HG02981 (cell line): ENCODE measurements at regions not wholly inside any gene's neighbourhood (a gene's known extent, or its start where the extent isn't known, plus 50 kb on each side); places are given as distances from the start of the nearest gene placed in this dataset.

Experiments
- ATAC-seq: cut with Tn5 transposase; IDR thresholded peaks from one replicate; pipeline ENCODE4 v1.9.1; 2021; ENCODE audit warnings: mild to moderate bottlenecking, moderate library complexity; ENCODE audit not compliant: unreplicated experiment

GRCh38 chr21:28663754-28664153 is 328.9 kb downstream of the LTN1 start:
- ATAC-seq, result no peak

- no peak for ATAC-seq
These were observed 329.5 kb downstream of the LTN1 start for GRCh38 chr21:28663111-28663693.

- ATAC-seq, result no peak
These were observed 335.1 kb downstream of the LTN1 start for GRCh38 chr21:28657566-28657965.

DNA sequence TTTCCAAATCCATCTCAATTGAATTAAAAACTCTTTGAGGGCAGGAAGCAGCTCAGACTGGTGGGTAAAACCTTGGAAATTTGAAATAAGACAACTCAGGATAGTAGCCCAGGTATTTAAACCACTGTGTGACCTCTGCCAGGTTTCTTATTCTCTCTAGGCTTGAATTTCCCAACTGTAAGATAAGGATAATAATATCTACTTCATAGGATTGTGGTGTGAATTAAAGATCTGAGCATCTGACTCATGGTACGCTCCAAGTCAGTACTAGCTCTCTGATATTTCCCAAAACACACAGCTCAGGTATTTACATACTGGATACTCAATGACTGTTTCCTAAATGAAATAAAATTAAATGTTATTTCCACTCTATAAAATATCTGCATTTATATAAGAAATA is 337.2 kb downstream of the LTN1 start:
- no peak for ATAC-seq

- ATAC-seq, result no peak
These were observed 338.3 kb downstream of the LTN1 start for GRCh38 chr21:28654406-28654805.

- no peak for ATAC-seq
These were observed 347.9 kb downstream of the LTN1 start for GRCh38 chr21:28644762-28645161.

DNA sequence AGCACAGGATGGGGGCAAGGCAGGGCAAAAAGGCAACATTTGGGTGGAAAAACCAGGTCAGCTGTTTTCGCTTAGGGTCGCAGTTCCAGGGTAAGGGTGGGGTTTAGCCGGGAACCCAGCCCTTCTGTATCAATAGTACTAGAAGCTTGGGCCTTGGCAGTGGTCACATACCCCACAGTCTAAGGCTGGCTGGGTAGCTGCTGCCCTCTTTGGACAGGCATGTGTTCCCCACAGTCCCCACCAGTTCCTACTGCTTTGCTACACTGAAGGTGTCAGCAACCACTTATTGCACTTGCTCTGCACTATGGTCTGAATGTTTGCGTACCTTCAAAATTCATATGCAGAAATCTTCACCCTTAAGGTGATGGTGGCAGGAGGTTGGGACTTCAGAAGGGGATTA is 349.8 kb downstream of the LTN1 start:
- no peak for ATAC-seq

- ATAC-seq, result no peak
These were observed 350.9 kb downstream of the LTN1 start for GRCh38 chr21:28641731-28642130.

DNA sequence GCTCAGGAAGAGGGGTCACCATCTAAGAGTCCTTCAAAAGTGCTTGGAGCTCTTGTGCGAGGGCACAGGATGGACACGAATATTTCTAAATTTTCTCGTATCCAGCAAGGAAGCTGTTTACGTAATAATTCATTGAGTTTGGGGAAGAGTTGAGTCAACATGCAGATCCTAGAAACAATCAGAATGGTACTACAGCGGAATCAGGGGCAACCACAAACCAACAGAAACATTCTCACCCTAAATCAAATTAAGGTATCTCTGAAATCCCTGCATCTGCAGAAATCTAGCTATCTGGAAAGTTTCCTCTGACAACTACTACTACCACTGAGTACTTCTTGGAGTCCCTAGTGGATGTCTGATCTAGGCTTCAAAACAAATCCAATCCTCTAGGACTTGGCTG is 352.4 kb downstream of the LTN1 start:
- ATAC-seq, result no peak

DNA sequence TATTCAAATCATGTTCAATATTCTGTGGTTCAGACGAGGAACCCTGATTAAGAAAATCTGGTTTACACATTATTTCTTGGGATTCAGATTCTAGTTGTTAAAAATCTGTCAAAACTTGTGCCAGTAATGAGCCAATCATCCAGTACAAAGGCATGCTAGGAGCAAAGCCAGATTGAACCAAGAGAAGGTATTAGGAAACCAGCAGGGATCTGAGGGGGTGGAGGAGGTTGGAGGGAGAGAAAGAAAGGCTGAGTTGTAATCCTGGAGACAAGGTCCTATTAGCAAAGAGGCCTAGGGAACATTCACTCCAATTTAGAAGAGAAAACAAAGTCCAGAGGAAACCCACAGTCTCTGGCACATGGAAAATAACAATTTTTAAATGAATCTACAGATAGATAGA is 352.9 kb downstream of the LTN1 start:
- no peak for ATAC-seq

GRCh38 chr21:28636752-28637691 is 355.7 kb downstream of the LTN1 start:
- ATAC-seq, result no peak

DNA sequence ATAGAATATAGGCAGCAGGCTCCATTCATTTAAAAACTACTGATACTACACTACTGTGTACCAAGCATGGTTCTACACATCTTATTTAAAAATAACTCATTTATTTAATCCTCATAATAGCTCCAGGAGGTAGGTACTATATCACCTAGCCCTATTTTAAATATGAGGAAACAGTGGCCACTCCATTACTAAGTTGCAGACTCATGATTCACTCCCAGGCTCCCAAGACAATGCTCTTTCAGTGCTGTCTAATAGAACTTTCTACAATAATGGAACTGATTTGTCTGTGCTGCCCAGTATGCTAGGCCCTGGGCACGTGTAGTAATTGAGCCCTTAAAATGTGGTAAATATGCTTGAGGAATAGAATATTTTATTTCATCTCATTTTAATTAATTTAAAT is 357.1 kb downstream of the LTN1 start:
- no peak for ATAC-seq

- no peak for ATAC-seq
These were observed 358.7 kb downstream of the LTN1 start for GRCh38 chr21:28633839-28634555.

DNA sequence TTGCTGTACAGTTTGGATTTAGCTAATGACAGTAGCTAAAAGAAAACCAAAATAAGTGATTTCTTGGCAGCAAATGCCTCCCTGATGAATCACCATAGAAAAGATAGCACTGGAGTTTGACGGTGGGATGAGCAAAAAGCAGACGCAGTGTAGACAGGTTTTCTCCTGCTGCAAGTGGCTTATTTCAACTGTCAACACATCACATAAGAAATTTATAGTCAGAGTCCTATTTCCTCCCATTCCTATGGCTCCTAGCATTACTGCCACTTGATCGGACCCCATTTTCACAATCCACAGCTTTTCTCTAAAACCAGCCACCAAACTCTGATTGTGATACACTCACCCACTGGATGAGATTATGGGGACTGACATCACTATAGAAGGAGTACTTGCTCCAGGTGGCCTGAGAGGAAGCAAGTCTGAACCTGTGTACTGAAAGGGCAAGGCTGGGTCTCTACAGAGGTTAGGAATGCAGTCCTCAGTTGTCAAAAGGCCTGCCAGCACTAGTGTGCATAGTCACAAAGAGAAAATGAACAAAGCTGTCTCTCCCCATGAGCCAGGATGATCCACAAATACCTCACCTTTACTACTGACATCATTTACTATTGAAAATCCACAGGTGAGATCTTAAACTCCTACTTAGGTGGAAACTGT is 359.8 kb downstream of the LTN1 start:
- no peak for ATAC-seq

- no peak for ATAC-seq
These were observed 365.0 kb downstream of the LTN1 start for GRCh38 chr21:28627691-28628090.

- no peak for ATAC-seq
These were observed 365.4 kb downstream of the LTN1 start for GRCh38 chr21:28627261-28627660.

DNA sequence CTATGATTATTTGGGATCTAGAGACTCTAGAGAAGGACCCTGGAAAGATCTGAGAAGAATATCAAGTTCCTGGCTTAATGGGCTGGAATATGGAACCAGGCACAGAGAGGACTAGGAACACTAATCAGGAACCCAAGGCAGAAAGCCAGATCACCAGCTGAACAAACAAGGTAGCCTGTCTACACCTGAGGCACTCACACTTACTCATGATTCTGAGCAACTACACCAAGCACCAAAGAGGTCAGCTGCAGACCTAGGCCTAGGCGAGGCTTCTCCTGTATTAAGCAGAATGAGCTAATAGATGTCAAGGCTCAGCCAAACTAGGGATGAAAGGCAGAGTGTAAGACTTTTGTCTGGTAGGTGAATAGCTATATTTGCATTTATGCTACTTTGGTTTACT is 368.1 kb downstream of the LTN1 start:
- ATAC-seq, result no peak

DNA sequence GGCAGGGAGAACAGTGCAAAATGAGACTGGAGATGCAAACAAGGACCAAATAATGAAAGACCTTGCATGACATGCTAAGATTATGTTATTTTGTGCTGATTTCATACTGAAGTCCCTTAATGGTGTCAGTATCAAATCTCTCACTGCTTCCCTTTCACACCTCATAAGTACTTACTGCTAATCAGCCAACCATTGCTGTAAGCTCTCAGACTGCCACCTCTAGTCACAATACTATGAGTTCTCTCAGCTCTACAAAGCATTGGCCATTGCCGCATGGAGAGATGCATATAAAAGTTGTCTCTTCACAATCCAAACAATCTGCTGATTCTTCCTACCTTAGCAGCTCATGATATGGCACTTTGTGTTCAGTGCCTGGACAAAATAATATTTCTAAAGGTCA is 375.4 kb downstream of the LTN1 start:
- no peak for ATAC-seq

GRCh38 chr21:28615276-28615675 is 377.4 kb downstream of the LTN1 start:
- ATAC-seq, result no peak

DNA sequence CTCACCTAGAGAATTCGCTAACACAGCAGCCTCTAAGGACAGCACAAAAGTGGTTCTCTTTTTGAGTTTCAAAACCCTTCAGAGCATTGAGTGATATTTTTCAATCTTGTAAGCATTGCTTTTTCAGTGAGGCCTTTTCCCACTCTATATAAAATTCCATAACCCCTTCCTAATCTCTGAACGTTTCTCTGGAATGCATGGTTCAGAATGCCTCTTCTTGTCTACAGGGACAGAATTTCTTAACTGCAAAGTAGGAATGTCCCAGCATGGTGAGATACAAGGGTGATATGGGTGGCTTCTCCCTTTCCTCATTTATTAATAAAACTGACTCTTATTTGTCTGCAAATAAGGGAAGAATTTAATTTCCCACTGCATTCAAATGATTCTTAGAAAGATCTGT is 377.9 kb downstream of the LTN1 start:
- ATAC-seq, result no peak

GRCh38 chr21:28608646-28609045 is 384.0 kb downstream of the LTN1 start:
- no peak for ATAC-seq
